ENCODE measurements at regions not wholly inside any gene's neighbourhood (a gene's known extent, or its start where the extent isn't known, plus 50 kb on each side); places are given as distances from the start of the nearest gene placed in this dataset.

- no peak for TF ChIP-seq EZH2phosphoT487 (IDR thresholded peaks at IDR 0.05; ENCODE audit: insufficient read depth, low read depth)
- TF ChIP-seq EZH2 (IDR thresholded peaks at IDR 0.05; ENCODE audit: insufficient read depth, poor library complexity, severe bottlenecking) = no peak
Observed at GRCh38 chr16:77085981-77086380, 105.0 kb upstream of the MON1B start.
